GM10248 (cell line): ENCODE measurements at regions not wholly inside any gene's neighbourhood (a gene's known extent, or its start where the extent isn't known, plus 50 kb on each side); places are given as distances from the start of the nearest gene placed in this dataset.
A peak's percentile ranks its signal among the peaks of the same experiment; 100 is the strongest.
"Not testable (repeated sequence)": the region's sequence is repeated elsewhere in the genome, so short reads cannot be mapped to it uniquely, and the experiment has no call there.

Source experiments
- CTCF ChIA-PET: fragments of 300-600 bp; sonication (Branson Sonifier 250); formaldehyde crosslinking; extraction: SDS; loops from one replicate; lab custom pipeline; 2021; ENCODE audit warnings: antibody characterized with exemption; lab: Yijun Ruan, JAX
- POLR2A ChIA-PET: fragments of 350-650 bp; sonication (Branson Sonifier 250); formaldehyde crosslinking; extraction: SDS; loops from one replicate; lab custom pipeline; 2020; ENCODE audit warnings: antibody characterized with exemption; lab: Yijun Ruan, JAX
- DNase-seq: peaks from one replicate; pipeline ENCODE4 v3.0.0; 2012; ENCODE audit errors: extremely low spot score
- TF ChIP-seq, protein P1 (sequence below): IDR thresholded peaks from 2 replicates; pipeline ENCODE4 v1.5.1; 2012; ENCODE audit warnings: mild to moderate bottlenecking, low read depth; ENCODE audit errors: extremely low read depth, missing control alignments, control extremely low read depth

DNA sequence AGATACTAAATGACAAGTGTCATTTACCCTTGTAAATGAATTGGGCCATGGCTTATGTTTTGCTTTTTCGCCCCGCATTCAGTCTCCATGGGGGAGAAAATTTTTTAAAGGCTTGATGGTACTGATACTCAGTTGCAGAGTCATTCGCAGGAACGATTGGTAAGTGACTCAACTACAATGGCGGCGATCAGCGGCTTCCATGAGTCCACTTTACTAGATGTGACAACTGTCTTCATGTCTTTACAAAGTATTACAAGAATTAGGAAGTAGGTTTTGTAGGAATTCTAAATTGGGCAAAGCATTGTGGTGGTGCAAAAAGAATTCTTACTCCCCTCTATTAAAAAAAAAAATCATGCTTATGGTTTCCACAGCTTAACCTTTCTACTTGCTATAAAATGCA is 108.8 kb upstream of the ZEB1 start:
- TF ChIP-seq, protein P1, sequence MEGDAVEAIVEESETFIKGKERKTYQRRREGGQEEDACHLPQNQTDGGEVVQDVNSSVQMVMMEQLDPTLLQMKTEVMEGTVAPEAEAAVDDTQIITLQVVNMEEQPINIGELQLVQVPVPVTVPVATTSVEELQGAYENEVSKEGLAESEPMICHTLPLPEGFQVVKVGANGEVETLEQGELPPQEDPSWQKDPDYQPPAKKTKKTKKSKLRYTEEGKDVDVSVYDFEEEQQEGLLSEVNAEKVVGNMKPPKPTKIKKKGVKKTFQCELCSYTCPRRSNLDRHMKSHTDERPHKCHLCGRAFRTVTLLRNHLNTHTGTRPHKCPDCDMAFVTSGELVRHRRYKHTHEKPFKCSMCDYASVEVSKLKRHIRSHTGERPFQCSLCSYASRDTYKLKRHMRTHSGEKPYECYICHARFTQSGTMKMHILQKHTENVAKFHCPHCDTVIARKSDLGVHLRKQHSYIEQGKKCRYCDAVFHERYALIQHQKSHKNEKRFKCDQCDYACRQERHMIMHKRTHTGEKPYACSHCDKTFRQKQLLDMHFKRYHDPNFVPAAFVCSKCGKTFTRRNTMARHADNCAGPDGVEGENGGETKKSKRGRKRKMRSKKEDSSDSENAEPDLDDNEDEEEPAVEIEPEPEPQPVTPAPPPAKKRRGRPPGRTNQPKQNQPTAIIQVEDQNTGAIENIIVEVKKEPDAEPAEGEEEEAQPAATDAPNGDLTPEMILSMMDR = no peak
- POLR2A ChIA-PET = no interaction called here
- no peak for DNase-seq
- CTCF ChIA-PET = no interaction called here

DNA sequence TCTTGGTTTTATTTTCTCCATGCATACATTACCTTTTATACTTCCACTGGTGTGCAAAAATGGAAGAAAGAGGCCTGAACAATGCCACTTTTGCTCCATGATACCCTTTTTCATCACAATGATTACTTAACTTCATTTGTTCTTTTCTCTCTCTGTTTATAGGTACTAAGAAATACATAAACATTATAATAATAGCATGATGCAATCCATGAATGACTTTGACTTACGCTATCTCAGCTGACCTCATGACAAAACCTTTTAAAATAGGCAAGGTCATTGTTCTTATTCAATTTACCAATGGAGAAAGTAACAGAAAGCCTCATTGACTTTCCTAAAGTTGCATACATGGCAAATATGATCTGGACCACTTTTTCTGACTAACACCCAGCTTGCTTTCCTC is 105.1 kb upstream of the ZEB1 start:
- POLR2A ChIA-PET = no interaction called here
- CTCF ChIA-PET = no interaction called here
- TF ChIP-seq, protein P1 = no peak
- no peak for DNase-seq

DNA sequence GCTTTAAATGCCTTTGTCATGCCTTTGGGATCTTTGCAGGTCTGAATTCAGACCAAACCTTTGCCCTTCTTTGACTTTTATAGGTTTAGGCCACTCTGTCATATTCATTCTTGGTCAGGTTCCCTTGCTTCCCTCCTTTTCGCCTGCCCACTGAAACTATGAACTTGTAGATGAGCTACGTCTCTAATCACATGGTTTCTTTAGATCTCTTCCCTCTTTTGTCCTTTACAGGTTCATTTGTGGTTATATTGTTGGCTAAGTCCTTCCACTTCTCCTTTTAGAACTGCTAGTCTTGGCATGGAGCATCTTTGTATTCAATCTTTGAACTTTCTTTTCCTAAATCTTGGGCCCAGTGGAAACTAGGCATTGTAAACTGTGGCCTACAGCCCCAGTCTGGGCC is 104.0 kb upstream of the ZEB1 start:
- CTCF ChIA-PET = no interaction called here
- POLR2A ChIA-PET = no interaction called here
- no peak for DNase-seq
- TF ChIP-seq, protein P1 = no peak

GRCh38 chr10:31219306-31219705 is 99.7 kb upstream of the ZEB1 start:
- TF ChIP-seq, protein P1 = no peak
- ChIA-PET CTCF (no interaction called here), POLR2A (no interaction called here)
- no peak for DNase-seq

- POLR2A ChIA-PET, DNase-seq: not testable (repeated sequence)
- CTCF ChIA-PET = interaction anchor here (1.1 kb wide), 1 partner anchor 11 kb away, joined by 4 read pairs; no protein-coding TSS in a partner anchor
These were observed 90.2 kb upstream of the ZEB1 start for GRCh38 chr10:31228780-31229179.

GRCh38 chr10:31239961-31240360 is 79.1 kb upstream of the ZEB1 start:
- TF ChIP-seq, protein P1 = no peak
- no peak for DNase-seq
- ChIA-PET POLR2A (no interaction called here), CTCF (no interaction called here)

DNA sequence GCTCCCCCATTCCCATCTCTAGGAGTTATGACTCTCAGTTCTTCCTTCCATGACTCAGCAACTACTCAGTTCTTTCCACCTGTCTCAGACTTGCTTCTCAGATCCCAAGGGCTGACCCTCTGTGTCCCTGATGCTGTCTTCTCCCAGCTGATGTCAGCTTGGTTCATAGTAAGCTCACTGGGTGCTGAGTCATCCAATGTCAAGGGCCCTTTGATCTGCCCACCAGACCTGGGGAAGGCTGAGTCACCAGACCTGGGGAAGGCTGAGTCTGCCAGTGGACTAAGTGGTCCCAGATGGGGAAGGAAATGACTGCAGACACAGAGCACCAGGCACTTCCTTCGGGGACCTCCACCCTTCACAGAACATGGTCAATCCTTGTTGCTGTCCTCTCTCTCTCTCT is 76.1 kb upstream of the ZEB1 start:
- peak; percentile 42 for DNase-seq
- ChIA-PET CTCF (no interaction called here), POLR2A (no interaction called here)
- TF ChIP-seq, protein P1 = no peak

GRCh38 chr10:31251118-31251517 is 67.9 kb upstream of the ZEB1 start:
- DNase-seq, POLR2A ChIA-PET, CTCF ChIA-PET: not testable (repeated sequence)
